ENCODE measurements at regions not wholly inside any gene's neighbourhood (a gene's known extent, or its start where the extent isn't known, plus 50 kb on each side); places are given as distances from the start of the nearest gene placed in this dataset.

DNA sequence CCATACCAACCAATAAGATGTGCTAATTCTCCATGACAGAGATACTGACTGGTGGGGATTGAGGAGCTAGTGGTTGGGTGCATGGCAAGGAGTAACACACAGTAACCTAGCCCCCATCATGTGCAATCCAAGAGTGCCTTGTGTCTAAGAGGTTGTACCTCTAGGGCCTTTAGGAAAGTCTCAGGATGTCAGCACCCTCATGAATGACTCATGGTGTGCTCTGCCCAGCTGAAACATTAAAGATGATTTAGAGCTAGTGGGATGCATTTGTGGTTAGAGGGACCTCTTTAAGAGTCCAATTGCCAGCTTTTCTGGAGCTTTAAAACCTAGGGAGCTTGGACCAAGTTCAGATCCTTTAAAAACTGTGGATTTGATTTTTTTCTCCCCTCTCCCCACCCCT lies 181.1 kb downstream of the HERPUD2 start:
- no peak for TF ChIP-seq CTCF (IDR thresholded peaks at IDR 0.05; ENCODE audit: low read depth, low read length)
- Histone ChIP-seq H3K27ac (ENCODE audit: low read depth, low read length) (no peak overlapping the region), H3K9me3 (ENCODE audit: control insufficient read depth, insufficient read depth, low read length) (no peaks in the 10 kb centered on the region), H3K27me3 (ENCODE audit: control insufficient read depth, insufficient read depth, low read length) (no peaks in the 10 kb centered on the region), H3K4me3 (ENCODE audit: low read depth, low read length) (no peak overlapping the region)
- DNase-seq (ENCODE audit: low read depth, low spot score): no peak
- ChIA-PET POLR2A (no interaction called here), CTCF (no interaction called here)

DNA sequence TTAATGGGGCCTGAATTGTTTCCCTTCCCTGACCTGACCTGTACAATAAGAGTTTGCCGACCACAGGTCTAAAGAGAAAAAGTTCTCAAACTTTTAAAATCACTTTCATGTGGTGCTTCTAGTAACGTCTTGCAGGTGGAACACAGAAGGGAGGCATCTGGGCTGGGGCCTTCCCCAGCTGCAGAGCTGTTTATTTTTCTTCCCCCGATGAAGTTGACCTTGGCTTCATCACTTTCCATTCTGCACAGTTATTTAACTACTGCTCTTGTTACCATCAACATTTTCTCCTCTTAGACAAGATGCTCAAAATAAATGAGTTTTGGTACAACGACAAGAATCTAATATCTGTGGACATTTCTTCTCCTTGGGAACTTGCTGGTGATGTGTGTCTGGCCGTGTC lies 181.7 kb downstream of the HERPUD2 start:
- Histone ChIP-seq H3K27me3 (ENCODE audit: control insufficient read depth, insufficient read depth, low read length) (no peaks in the 10 kb centered on the region), H3K27ac (ENCODE audit: low read depth, low read length) (no peak overlapping the region), H3K4me3 (ENCODE audit: low read depth, low read length) (no peak overlapping the region), H3K9me3 (ENCODE audit: control insufficient read depth, insufficient read depth, low read length) (no peaks in the 10 kb centered on the region)
- ChIA-PET CTCF (no interaction called here), POLR2A (no interaction called here)
- TF ChIP-seq CTCF (IDR thresholded peaks at IDR 0.05; ENCODE audit: low read depth, low read length): no peak
- DNase-seq (ENCODE audit: low read depth, low spot score): no peak

DNA sequence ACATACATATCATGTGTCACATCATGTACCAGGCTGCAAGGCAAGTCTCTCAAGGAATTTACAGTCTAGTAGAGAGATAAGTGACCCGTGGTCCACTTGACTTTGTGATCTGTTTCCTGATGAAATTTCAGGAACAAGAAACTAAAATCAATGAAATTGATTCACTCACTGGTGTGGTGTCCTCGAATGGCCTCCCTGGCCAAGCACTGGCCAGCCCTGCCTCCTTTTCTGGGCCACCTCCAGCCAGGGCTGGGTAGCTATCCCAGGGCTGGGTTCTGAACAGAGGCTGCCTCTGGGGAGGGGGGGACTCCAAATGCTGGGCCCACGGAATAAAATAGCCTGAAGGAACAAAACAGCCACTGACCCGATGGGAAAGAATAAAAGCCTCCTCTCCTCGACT lies 182.2 kb downstream of the HERPUD2 start:
- POLR2A ChIA-PET: no interaction called here
- CTCF ChIA-PET: interaction anchor here (2.7 kb wide), 1 partner anchor 8 kb away, joined by 12 read pairs; no protein-coding TSS in a partner anchor
- H3K27ac ChIP-seq (ENCODE audit: low read depth, low read length): no peak overlapping the region
- no peaks in the 10 kb centered on the region for H3K9me3 ChIP-seq (ENCODE audit: control insufficient read depth, insufficient read depth, low read length)
- no peak for DNase-seq (ENCODE audit: low read depth, low spot score)
- H3K27me3 ChIP-seq (ENCODE audit: control insufficient read depth, insufficient read depth, low read length): no peaks in the 10 kb centered on the region
- no peak overlapping the region for H3K4me3 ChIP-seq (ENCODE audit: low read depth, low read length)
- TF ChIP-seq CTCF (IDR thresholded peaks at IDR 0.05; ENCODE audit: low read depth, low read length): no peak

DNA sequence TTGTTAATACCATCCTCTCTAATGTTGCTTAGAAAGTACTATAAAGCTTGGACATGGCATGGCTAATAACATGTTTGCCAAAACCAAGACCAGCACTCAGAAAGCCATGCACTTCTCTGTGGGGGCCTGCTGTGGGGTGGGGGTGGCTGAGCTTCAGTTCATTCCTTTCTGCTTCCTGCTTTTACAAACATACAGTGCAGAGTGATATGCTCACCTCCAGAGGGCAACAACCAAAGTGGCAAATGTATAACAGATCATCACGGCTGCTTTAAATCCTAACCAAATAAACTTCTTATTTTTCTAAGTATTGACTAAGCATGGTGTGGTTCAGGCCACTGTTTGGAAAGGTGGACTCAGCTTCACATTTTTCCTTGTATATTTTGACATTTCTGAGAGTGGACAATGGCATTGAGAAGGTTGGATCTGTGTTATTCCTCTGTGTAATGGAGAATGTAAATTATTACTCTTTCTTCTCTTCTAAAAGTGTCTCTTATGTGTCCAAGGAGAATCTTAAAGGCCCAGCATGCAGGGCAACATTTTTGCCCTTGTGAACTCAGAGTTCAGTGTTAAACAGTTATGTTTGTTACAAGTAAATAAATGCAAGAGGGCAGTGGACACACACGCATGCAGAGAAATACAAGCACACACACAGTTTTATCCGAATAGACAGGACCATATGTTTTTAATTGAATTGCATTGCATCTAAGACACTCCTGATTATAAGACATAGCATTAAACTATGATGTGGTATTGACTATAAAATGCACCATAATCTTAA lies 186.1 kb downstream of the HERPUD2 start:
- Histone ChIP-seq H3K4me3 (ENCODE audit: low read depth, low read length) (no peak overlapping the region), H3K27me3 (ENCODE audit: control insufficient read depth, insufficient read depth, low read length) (no peaks in the 10 kb centered on the region), H3K9me3 (ENCODE audit: control insufficient read depth, insufficient read depth, low read length) (no peaks in the 10 kb centered on the region), H3K27ac (ENCODE audit: low read depth, low read length) (no peak overlapping the region)
- no peak for TF ChIP-seq CTCF (IDR thresholded peaks at IDR 0.05; ENCODE audit: low read depth, low read length)
- CTCF ChIA-PET: interaction anchor here (1.2 kb wide), 1 partner anchor 13 kb away, joined by 3 read pairs; no protein-coding TSS in a partner anchor
- POLR2A ChIA-PET: no interaction called here
- no peak for DNase-seq (ENCODE audit: low read depth, low spot score)

DNA sequence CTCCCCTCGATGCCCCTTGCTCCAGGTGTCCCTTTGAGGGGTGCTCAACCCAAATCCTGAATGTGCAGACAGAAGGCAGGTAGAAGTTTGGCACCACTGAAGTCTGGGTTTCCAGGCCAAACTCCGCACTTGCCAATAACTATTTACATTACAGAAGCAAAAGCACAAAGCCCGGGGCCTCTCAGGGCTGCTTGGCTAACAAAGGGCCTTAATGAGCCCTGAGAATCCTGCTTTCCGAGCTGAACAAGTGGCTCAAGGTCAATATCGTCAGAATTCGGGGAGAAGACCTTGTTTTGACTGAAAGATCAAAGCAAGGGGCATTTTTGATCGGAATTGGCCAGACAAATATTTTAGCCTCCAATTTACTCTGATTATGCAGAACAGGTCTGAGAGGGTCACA lies 189.9 kb downstream of the HERPUD2 start:
- Histone ChIP-seq H3K4me3 (ENCODE audit: low read depth, low read length) (no peak overlapping the region), H3K27me3 (ENCODE audit: control insufficient read depth, insufficient read depth, low read length) (no peaks in the 10 kb centered on the region), H3K27ac (ENCODE audit: low read depth, low read length) (no peak overlapping the region), H3K9me3 (ENCODE audit: control insufficient read depth, insufficient read depth, low read length) (no peaks in the 10 kb centered on the region)
- POLR2A ChIA-PET: no interaction called here
- CTCF ChIA-PET: interaction anchor here (2.9 kb wide), 1 partner anchor 15 kb away, joined by 9 read pairs; no protein-coding TSS in a partner anchor
- no peak for DNase-seq (ENCODE audit: low read depth, low spot score)
- no peak for TF ChIP-seq CTCF (IDR thresholded peaks at IDR 0.05; ENCODE audit: low read depth, low read length)

Measured in AG04450 (cell line).